Psoas muscle (tissue), 7 donors: ENCODE measurements at regions not wholly inside any gene's neighbourhood (a gene's known extent, or its start where the extent isn't known, plus 50 kb on each side); places are given as distances from the start of the nearest gene placed in this dataset.

Experiments used
- ATAC-seq, 4 donors: fragments of 200-7000 bp; cut with Tn5 transposase; one replicate each; pipeline ENCODE4 v1.9.1; 2020; ENCODE audit warnings: moderate library complexity in 3 of 4, mild to moderate bottlenecking in 2 of 4
- DNase-seq, 2 donors: peaks; one replicate each; pipeline ENCODE4 v3.0.0-alpha.2; 2020
- H3K27ac ChIP-seq: fragments of 200-600 bp; one replicate; pipeline ENCODE4 v1.8.0; 2022
- H3K27me3 ChIP-seq, 3 donors: fragments of 200-600 bp in 1 of 3; one replicate each; pipeline versions ENCODE4 v1.6.1 to v1.8.0; 2013 to 2022; ENCODE audit warnings: low read length in 2 of 3, mild to moderate bottlenecking in 2 of 3, moderate library complexity in 1 of 3; ENCODE audit not compliant: insufficient read depth in 3 of 3
- H3K36me3 ChIP-seq, 2 donors: fragments of 200-600 bp in 1 of 2; one replicate each; pipeline versions ENCODE4 v1.6.1 to v1.8.0; 2013 to 2022; ENCODE audit warnings: low read depth in 1 of 2, mild to moderate bottlenecking in 1 of 2, moderate library complexity in 1 of 2; ENCODE audit not compliant: insufficient read depth in 1 of 2
- H3K4me1 ChIP-seq: fragments of 200-600 bp; one replicate; pipeline ENCODE4 v1.8.0; 2022
- H3K4me3 ChIP-seq: fragments of 200-600 bp; one replicate; pipeline ENCODE4 v1.8.0; 2022; ENCODE audit warnings: mild to moderate bottlenecking
- H3K9me3 ChIP-seq: fragments of 200-600 bp; one replicate; pipeline ENCODE4 v1.8.0; 2022
- WGBS, 3 donors: extraction: QIAGEN DNeasy Blood & Tissue Kit; methylation state at CpG; one replicate each; pipeline versions ENCODE4 v1.1.6 to v1.1.7; 2013; 5-methylcytosine and 5-hydroxymethylcytosine counted together
- intact Hi-C, 2 donors: fragments of 100-400 bp; cut with DNase I; formaldehyde crosslinking; loops; one replicate each; pipeline versions ENCODE4 v1.11.0 to v1.14.2; 2022
- TF ChIP-seq, protein P1 (sequence below): fragments of 200-600 bp; IDR thresholded peaks from one replicate; pipeline ENCODE4 v1.8.0; 2022; ENCODE audit warnings: antibody characterized with exemption
- donor health status: healthy with polysubstance abuse.
- donor health status: DM: no; HTN: no; CAD: no; lungs with moderate emphysema.
- donor health status: Bipolar disorder and iron deficiency.
- donor health status: healthy.
- donor health status: DM: yes; HTN: yes; CAD: no.
- donor health status: DM: no; HTN: no; CAD: no.
- donor health status: DM: yes; HTN: yes; CAD: no.

- TF ChIP-seq, protein P1, sequence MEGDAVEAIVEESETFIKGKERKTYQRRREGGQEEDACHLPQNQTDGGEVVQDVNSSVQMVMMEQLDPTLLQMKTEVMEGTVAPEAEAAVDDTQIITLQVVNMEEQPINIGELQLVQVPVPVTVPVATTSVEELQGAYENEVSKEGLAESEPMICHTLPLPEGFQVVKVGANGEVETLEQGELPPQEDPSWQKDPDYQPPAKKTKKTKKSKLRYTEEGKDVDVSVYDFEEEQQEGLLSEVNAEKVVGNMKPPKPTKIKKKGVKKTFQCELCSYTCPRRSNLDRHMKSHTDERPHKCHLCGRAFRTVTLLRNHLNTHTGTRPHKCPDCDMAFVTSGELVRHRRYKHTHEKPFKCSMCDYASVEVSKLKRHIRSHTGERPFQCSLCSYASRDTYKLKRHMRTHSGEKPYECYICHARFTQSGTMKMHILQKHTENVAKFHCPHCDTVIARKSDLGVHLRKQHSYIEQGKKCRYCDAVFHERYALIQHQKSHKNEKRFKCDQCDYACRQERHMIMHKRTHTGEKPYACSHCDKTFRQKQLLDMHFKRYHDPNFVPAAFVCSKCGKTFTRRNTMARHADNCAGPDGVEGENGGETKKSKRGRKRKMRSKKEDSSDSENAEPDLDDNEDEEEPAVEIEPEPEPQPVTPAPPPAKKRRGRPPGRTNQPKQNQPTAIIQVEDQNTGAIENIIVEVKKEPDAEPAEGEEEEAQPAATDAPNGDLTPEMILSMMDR, result no peak
- ATAC-seq (no peak), DNase-seq (no peak)
- intact Hi-C loops, result no loop called here
- Histone ChIP-seq H3K9me3 (no peaks in the 10 kb centered on the region), H3K27ac (no peak overlapping the region), H3K27me3 (no peaks in the 10 kb centered on the region), H3K4me3 (no peak overlapping the region), H3K36me3 (no peaks in the 10 kb centered on the region), H3K4me1 (no peaks in the 10 kb centered on the region)
Observed at GRCh38 chr4:64156253-64156652, 253.0 kb downstream of the TECRL start.

GRCh38 chr4:64146030-64146429 is 263.2 kb downstream of the TECRL start:
- no peak for DNase-seq
- ATAC-seq, result no peak
- H3K27me3 ChIP-seq, result no peaks in the 10 kb centered on the region
- no peak overlapping the region for H3K27ac ChIP-seq
- intact Hi-C loops, result no loop called here
- TF ChIP-seq, protein P1, result no peak
- WGBS, 3 donors, result 64 to 74% (median 68%) methylated on average over 3 of the region's 3 CpGs
- H3K36me3 ChIP-seq, result no peaks in the 10 kb centered on the region
- no peaks in the 10 kb centered on the region for H3K4me1 ChIP-seq
- H3K9me3 ChIP-seq, result no peaks in the 10 kb centered on the region
- no peak overlapping the region for H3K4me3 ChIP-seq

- DNase-seq (no peak), ATAC-seq (no peak)
- peaks cover 6% of the 10 kb centered on the region for H3K9me3 ChIP-seq
- no peak overlapping the region for H3K4me3 ChIP-seq
- H3K27ac ChIP-seq, result no peak overlapping the region
- WGBS, 3 donors, result 50 to 61% (median 59%) methylated on average over 1 of the region's 1 CpG
- intact Hi-C loops, result no loop called here
- no peaks in the 10 kb centered on the region for H3K36me3 ChIP-seq
- no peaks in the 10 kb centered on the region for H3K4me1 ChIP-seq
- TF ChIP-seq, protein P1, result no peak
- H3K27me3 ChIP-seq, result no peaks in the 10 kb centered on the region
Observed at GRCh38 chr4:64144994-64145393, 264.3 kb downstream of the TECRL start.

DNA sequence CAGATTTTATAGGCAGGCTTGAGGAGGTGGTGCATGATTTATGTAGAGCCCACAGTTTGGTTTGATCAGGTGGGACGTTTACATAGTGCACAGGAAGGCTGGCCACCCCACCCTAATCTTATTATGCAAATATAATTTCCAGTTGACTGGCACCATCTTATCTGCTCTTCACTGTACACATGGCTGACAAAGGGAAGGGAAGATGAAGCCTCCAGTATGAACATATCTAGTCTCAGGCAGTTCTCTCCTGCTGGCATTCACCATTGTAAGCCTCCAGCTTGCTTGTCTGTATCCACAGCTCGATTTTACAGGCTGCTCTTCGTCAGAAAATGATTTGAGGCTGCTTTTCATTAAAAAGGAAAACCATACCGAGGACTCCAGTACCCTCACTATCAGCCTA is 278.3 kb downstream of the TECRL start:
- no peaks in the 10 kb centered on the region for H3K27me3 ChIP-seq
- DNase-seq (no peak), ATAC-seq (no peak)
- H3K9me3 ChIP-seq, result no peaks in the 10 kb centered on the region
- H3K36me3 ChIP-seq, result no peaks in the 10 kb centered on the region
- H3K27ac ChIP-seq, result no peak overlapping the region
- intact Hi-C loops, result no loop called here
- 34 to 56% (median 42%) methylated on average over 4 of the region's 4 CpGs for WGBS, 3 donors
- TF ChIP-seq, protein P1, result no peak
- no peaks in the 10 kb centered on the region for H3K4me1 ChIP-seq
- no peak overlapping the region for H3K4me3 ChIP-seq

DNA sequence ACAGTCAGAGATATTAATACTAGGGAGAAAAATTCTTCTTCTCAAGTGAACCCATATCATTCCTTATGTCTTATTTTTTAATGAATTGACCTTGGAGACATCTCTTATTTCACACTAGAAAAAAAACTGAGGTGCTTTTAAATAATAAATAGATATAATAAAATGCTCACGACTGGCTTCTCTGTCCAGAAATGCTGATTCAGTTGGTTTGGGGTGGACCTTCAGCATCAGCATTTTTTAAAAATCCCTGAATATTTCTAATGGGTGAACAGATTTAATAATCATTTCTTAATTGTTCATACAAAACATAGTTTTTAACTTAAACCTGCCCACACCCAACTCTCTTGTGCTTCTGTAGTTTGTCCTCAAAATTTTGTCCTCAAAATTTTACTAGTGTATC is 283.9 kb downstream of the TECRL start:
- H3K4me3 ChIP-seq, result no peak overlapping the region
- no peaks in the 10 kb centered on the region for H3K4me1 ChIP-seq
- no peaks in the 10 kb centered on the region for H3K9me3 ChIP-seq
- WGBS, 3 donors, result 24 to 46% (median 30%) methylated on average over 1 of the region's 1 CpG
- no peak overlapping the region for H3K27ac ChIP-seq
- ATAC-seq (no peak), DNase-seq (no peak)
- H3K27me3 ChIP-seq, result no peaks in the 10 kb centered on the region
- H3K36me3 ChIP-seq, result no peaks in the 10 kb centered on the region
- intact Hi-C loops, result no loop called here
- TF ChIP-seq, protein P1, result no peak
